ENCODE measurements at regions not wholly inside any gene's neighbourhood (a gene's known extent, or its start where the extent isn't known, plus 50 kb on each side); places are given as distances from the start of the nearest gene placed in this dataset.
"Not testable (repeated sequence)": the region's sequence is repeated elsewhere in the genome, so short reads cannot be mapped to it uniquely, and the experiment has no call there.

- no peak for DNase-seq (ENCODE audit: low spot score)
These were observed 70.3 kb upstream of the PRMT8 start for GRCh38 chr12:3420693-3421092.

- DNase-seq (ENCODE audit: low spot score) = no peak
These were observed 69.6 kb upstream of the PRMT8 start for GRCh38 chr12:3421191-3421978.

GRCh38 chr12:3424796-3425195 is 66.2 kb upstream of the PRMT8 start:
- DNase-seq (ENCODE audit: low spot score) = not testable (repeated sequence)

GRCh38 chr12:3427956-3428355 is 63.0 kb upstream of the PRMT8 start:
- no peak for DNase-seq (ENCODE audit: low spot score)

GRCh38 chr12:3428631-3429030 is 62.4 kb upstream of the PRMT8 start:
- no peak for DNase-seq (ENCODE audit: low spot score)

GRCh38 chr12:3429523-3429922 is 61.5 kb upstream of the PRMT8 start:
- not testable (repeated sequence) for DNase-seq (ENCODE audit: low spot score)

- DNase-seq (ENCODE audit: low spot score) = no peak
These were observed 59.3 kb upstream of the PRMT8 start for GRCh38 chr12:3431686-3432085.

GRCh38 chr12:3432176-3432742 is 58.7 kb upstream of the PRMT8 start:
- peak; percentile 9 for DNase-seq (ENCODE audit: low spot score)

- DNase-seq (ENCODE audit: low spot score) = no peak
These were observed 58.1 kb upstream of the PRMT8 start for GRCh38 chr12:3432868-3433267.

GRCh38 chr12:3436461-3437065 is 54.4 kb upstream of the PRMT8 start:
- DNase-seq (ENCODE audit: low spot score) = no peak

- DNase-seq (ENCODE audit: low spot score) = no peak
These were observed 53.0 kb upstream of the PRMT8 start for GRCh38 chr12:3437986-3438385.

- DNase-seq (ENCODE audit: low spot score) = no peak
These were observed 52.6 kb upstream of the PRMT8 start for GRCh38 chr12:3438401-3438800.

All from activated CD4-positive, alpha-beta T cell treated with anti-CD3 and anti-CD28 coated beads, Interleukin-2, Interleukin-4, amounts not matched to agents 100 ng/mL and 50 ng/mL, durations not matched to agents 16 hours and 8 hours (primary cell).